ENCODE measurements at regions not wholly inside any gene's neighbourhood (a gene's known extent, or its start where the extent isn't known, plus 50 kb on each side); places are given as distances from the start of the nearest gene placed in this dataset.

DNA sequence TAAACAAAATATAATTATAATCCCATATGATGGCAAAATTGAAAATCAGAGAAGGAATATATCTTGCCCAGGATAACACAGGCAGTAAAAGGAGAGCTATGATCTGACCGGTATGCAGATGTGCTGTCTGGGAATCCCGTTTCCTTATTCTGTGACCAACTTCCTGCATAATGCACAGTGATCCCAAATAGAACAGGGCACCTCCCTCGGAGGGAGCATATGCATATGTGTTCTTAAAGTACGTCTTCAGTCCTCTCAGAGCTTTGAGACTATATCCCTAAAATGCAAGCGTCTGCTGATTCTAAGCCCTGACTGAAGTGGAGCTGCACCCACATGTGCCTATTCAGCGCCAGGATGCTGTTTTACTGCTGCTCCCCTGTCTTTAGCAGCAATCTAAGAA, 366.1 kb upstream of the PTBP2 start:
- TF ChIP-seq, protein P1, sequence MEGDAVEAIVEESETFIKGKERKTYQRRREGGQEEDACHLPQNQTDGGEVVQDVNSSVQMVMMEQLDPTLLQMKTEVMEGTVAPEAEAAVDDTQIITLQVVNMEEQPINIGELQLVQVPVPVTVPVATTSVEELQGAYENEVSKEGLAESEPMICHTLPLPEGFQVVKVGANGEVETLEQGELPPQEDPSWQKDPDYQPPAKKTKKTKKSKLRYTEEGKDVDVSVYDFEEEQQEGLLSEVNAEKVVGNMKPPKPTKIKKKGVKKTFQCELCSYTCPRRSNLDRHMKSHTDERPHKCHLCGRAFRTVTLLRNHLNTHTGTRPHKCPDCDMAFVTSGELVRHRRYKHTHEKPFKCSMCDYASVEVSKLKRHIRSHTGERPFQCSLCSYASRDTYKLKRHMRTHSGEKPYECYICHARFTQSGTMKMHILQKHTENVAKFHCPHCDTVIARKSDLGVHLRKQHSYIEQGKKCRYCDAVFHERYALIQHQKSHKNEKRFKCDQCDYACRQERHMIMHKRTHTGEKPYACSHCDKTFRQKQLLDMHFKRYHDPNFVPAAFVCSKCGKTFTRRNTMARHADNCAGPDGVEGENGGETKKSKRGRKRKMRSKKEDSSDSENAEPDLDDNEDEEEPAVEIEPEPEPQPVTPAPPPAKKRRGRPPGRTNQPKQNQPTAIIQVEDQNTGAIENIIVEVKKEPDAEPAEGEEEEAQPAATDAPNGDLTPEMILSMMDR (IDR thresholded peaks at IDR 0.05; ENCODE audit: insufficient read depth, low read depth, low read length), result no peak
- DNase-seq (ENCODE audit: low read depth), result no peak
- no peak overlapping the region for H3K4me3 ChIP-seq (ENCODE audit: low read depth, low read length)
- ChIA-PET POLR2A (no interaction called here), CTCF (no interaction called here)
- no peaks in the 10 kb centered on the region for H3K36me3 ChIP-seq (ENCODE audit: control insufficient read depth, insufficient read depth, low read length)
- H3K27me3 ChIP-seq (ENCODE audit: control insufficient read depth, insufficient read depth, low read length), result no peaks in the 10 kb centered on the region; the same call in none of the 2 replicates

DNA sequence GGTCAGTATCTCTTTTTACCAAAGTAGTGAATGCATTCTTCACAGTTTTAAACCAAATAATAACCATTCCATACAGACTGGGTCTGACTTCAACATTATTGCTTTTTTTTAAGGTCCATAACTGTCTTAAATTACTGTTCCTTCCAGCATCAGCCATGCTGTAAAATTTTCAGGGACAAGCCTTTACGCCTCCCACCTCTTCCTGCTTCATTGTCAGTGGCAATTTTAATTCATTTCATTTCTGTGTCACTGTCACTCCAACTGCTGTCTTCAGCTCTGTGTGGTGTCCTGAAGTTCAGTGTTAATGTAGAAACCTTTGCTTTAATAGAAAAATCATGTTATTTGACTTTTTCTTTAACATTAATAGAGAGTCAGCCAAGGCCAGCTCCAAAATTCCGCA, 365.6 kb upstream of the PTBP2 start:
- Histone ChIP-seq H3K4me3 (ENCODE audit: low read depth, low read length) (no peak overlapping the region), H3K27me3 (ENCODE audit: control insufficient read depth, insufficient read depth, low read length) (no peaks in the 10 kb centered on the region; the same call in none of the 2 replicates), H3K36me3 (ENCODE audit: control insufficient read depth, insufficient read depth, low read length) (no peaks in the 10 kb centered on the region)
- ChIA-PET CTCF (no interaction called here), POLR2A (no interaction called here)
- TF ChIP-seq, protein P1 (IDR thresholded peaks at IDR 0.05; ENCODE audit: insufficient read depth, low read depth, low read length), result no peak
- no peak for DNase-seq (ENCODE audit: low read depth)

DNA sequence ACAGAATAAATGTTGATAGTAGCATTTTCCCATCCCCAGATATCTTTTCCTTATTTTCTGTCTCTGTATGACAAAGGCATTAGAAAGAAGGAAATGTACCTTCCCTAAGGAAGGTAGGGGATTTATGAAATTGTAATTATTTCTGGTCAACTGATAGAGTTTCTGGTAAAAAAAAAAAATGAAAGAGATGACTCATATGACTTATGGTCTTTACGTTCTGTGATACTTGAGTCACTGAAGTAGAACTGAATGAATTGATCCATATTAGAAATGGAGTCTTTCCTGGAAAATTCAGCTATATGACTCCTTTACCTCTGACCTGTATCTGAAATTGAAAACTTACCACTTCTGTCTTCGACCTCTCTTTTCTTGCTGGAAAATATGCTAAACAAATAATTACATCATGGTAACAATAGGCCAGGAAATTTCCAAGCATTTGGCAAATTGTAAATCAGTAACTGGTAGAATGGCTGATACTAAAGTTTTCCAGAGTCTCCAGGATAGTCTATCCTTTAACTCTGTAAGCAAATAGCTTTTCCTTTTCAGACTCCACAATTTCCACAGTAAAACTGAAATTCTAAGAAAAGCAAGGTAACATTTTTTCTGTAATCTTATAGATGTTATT, 364.3 kb upstream of the PTBP2 start:
- ChIA-PET POLR2A (no interaction called here), CTCF (no interaction called here)
- Histone ChIP-seq H3K27me3 (ENCODE audit: control insufficient read depth, insufficient read depth, low read length) (no peaks in the 10 kb centered on the region; the same call in none of the 2 replicates), H3K36me3 (ENCODE audit: control insufficient read depth, insufficient read depth, low read length) (no peaks in the 10 kb centered on the region), H3K4me3 (ENCODE audit: low read depth, low read length) (no peak overlapping the region)
- TF ChIP-seq, protein P1 (IDR thresholded peaks at IDR 0.05; ENCODE audit: insufficient read depth, low read depth, low read length), result no peak
- no peak for DNase-seq (ENCODE audit: low read depth)

DNA sequence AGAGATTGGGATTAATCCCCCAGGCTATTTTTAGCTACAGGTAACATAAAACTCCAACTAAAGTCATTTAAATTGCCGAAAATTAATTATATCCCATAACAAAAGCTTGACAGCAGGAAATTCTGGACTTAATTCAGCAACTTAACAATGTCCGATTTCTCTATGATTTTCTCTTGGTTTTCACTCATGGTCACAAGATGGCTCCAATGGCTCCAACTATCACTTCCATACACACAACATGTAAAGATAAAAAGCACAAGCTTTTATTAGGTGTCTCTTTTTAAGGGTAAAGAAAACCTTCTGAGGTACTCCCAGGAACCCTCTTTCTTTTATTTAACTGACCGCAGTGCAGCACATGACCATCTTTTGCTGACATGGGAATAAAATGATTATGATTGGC, 363.5 kb upstream of the PTBP2 start:
- ChIA-PET CTCF (no interaction called here), POLR2A (no interaction called here)
- Histone ChIP-seq H3K4me3 (ENCODE audit: low read depth, low read length) (no peak overlapping the region), H3K36me3 (ENCODE audit: control insufficient read depth, insufficient read depth, low read length) (no peaks in the 10 kb centered on the region), H3K27me3 (ENCODE audit: control insufficient read depth, insufficient read depth, low read length) (no peaks in the 10 kb centered on the region; the same call in none of the 2 replicates)
- TF ChIP-seq, protein P1 (IDR thresholded peaks at IDR 0.05; ENCODE audit: insufficient read depth, low read depth, low read length), result no peak
- no peak for DNase-seq (ENCODE audit: low read depth)

DNA sequence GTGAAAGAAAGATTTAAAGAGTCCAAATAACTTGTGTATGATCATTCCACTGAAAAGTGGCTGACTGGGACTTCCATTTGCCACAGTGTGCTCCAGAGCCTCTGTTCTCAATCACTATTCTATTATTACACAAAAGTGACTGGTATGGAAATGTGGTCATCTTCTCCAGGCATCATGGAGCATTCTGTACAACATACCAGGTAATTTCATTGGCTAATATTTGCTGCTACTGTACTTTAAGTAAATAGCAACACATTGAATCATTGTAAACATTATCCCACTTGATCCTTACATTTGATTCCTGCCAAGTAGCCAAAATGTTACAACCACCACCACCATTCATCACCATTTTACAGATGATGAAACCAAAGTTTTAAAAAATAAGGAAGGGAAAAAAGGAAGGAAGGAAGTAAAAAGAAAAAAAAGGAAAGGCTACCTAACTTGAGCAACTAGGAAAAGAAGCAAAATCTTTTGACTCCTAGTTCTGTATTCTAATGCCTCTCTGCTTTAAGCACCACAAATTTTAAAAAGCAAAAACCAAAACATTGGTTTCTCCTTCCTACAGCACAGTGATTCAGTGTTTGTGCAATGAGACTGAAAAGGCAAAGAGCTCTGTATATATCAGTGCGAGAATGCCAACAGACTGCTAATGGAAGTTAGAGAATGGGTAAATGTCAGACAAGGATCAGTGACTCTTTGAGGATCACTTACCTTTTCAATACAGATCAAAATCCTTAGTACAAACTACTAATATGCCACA, 361.4 kb upstream of the PTBP2 start:
- H3K4me3 ChIP-seq (ENCODE audit: low read depth, low read length), result no peak overlapping the region
- H3K36me3 ChIP-seq (ENCODE audit: control insufficient read depth, insufficient read depth, low read length), result no peaks in the 10 kb centered on the region
- no peaks in the 10 kb centered on the region; the same call in 1 of the 2 replicates for H3K27me3 ChIP-seq (ENCODE audit: control insufficient read depth, insufficient read depth, low read length)
- POLR2A ChIA-PET, result no interaction called here
- TF ChIP-seq, protein P1 (IDR thresholded peaks at IDR 0.05; ENCODE audit: insufficient read depth, low read depth, low read length), result no peak
- CTCF ChIA-PET, result no interaction called here
- no peak for DNase-seq (ENCODE audit: low read depth)

All from BJ (cell line).